HPDE6-E6E7 (cell line): ENCODE measurements at regions not wholly inside any gene's neighbourhood (a gene's known extent, or its start where the extent isn't known, plus 50 kb on each side); places are given as distances from the start of the nearest gene placed in this dataset.

Experiments used
- DNase-seq: peaks from one replicate; pipeline ENCODE4 v3.0.0; 2011; ENCODE audit warnings: missing footprints; ENCODE audit errors: extremely low spot score

- no peak for DNase-seq
Observed at GRCh38 chr1:5029136-5029535, 374.7 kb downstream of the AJAP1 start.

- DNase-seq, result no peak
Observed at GRCh38 chr1:5012249-5012648, 357.8 kb downstream of the AJAP1 start.

DNA sequence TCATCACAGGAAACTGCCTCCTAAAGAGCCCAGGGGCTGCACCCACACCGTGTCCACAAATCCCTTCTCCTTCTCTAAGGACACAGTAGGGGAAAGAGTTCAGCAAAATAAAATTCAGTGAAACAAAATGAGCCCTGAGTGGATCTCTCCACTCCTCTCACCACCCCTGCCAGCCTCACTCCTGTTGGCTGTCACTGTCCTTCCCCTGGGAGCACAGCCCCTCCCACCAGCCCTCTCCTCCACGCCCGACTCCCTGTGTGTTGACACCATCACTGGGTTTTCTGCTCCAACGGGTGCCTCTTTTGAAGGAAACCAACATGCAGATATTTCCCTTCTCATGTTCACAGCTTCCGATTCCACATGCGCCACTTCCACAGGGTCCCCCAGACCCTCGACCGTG is 356.2 kb downstream of the AJAP1 start:
- no peak for DNase-seq

DNA sequence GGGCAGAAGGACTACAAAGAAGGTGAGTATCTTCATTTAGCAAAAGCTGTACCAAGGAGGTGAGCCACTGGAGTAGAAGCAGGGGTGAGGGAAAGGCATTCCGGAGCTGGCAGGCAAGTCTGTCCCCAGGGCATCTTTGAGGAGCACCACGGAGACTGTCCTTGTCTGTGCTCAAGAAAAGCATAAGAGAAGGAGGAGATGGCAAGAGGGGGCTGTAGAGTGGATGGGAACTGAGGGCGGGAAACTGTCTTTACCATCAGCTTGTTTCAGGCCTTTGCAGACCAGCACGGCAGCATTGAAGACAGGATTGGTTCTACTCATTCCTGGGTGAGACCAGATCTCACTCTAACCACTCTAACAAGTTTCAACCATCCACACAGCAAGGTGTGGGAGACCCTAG is 355.8 kb downstream of the AJAP1 start:
- no peak for DNase-seq

DNA sequence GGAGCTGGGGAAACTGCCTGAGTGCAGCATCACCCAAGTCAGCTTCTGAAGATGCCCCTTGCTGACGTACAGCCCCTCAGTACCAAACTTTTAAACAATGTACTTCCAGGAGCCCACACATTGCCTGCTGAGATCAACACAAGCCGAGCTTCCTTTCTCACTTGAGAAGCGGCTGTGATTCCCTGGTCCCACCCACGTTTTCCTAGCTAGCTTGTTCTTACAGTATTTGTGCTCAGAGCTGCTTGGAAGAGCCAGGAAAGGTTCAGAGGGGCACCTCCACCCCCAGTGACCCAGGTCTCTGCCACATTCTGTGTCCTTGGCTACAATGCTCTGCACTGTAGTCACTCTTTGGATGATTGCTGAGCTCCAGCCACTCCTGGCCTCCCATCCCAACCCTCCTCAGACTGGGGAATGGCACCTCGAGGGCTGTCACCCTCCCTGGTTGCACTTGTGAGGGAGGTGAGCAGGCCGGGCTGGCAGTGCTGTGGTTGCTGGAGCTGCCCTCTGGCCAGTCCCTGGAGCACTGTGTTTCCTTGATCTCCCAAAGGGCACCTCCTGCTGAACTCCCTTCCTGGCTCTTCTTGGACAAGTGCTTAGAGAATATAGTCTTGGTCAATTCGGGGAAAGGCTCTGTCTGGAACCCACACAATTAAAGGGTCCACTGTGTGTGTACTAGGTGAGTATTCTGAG is 355.1 kb downstream of the AJAP1 start:
- DNase-seq, result no peak

GRCh38 chr1:5005171-5005570 is 350.8 kb downstream of the AJAP1 start:
- no peak for DNase-seq

- no peak for DNase-seq
Observed at GRCh38 chr1:5002676-5003075, 348.3 kb downstream of the AJAP1 start.

DNA sequence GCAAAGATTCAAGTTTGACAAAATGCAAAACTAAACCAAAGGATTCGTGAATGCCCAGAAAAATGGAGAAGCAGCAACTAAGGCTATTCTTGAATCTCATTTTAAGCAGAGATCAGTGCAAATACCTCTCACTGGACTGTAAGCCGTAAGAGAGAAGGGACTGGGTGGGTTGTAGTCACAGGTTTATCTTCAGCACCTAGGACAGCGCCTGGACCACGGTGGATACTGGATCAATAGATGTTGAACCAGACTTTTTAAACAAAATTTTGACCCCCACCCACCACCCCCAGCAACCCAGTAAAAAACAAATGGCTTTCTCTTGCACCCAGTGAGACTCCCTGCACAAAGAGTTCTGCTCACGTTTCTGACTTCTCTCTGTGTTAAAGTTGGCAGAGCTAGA is 347.1 kb downstream of the AJAP1 start:
- no peak for DNase-seq

DNA sequence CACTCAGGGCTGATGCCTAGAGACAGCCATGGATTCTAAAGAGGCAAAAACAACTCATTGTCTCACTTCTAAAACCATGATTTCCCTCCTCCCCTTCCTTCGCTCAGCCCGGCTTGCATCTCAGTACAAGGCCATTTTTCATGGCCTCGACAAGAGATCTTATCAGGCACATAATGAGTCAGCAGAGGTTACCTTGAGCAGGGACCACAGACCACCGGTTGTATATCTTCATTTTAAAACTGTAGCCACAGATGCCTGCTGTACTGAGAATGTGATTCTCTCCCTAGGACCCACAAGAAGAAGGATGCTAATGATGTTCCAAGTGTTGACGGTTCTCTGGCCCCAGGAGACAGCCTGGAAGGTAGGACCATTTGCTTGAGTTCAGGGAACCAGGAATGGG is 331.9 kb downstream of the AJAP1 start:
- no peak for DNase-seq

DNA sequence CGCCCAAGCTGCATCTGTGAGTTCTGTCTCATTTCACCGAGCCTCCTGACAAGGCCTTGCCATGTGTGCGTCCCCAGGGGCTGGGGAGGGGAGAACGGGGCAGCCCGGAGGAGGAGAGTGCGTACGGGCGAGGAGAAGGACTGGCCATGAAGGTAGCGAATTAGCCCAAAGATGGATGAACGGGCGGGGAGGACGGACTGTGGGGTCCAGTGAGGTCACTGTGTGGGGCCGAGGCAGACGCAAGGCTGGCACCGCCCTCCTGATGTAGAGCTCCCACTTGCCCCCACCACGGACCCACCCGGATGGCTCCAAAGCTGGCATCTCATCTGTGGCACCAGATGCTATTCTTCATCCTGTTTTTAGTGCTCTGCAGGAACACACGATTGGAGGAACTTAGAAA is 330.4 kb downstream of the AJAP1 start:
- DNase-seq, result no peak

GRCh38 chr1:4980211-4980610 is 325.8 kb downstream of the AJAP1 start:
- DNase-seq, result no peak

- no peak for DNase-seq
Observed at GRCh38 chr1:4978660-4979390, 324.4 kb downstream of the AJAP1 start.

- DNase-seq, result no peak
Observed at GRCh38 chr1:4977701-4978100, 323.3 kb downstream of the AJAP1 start.

DNA sequence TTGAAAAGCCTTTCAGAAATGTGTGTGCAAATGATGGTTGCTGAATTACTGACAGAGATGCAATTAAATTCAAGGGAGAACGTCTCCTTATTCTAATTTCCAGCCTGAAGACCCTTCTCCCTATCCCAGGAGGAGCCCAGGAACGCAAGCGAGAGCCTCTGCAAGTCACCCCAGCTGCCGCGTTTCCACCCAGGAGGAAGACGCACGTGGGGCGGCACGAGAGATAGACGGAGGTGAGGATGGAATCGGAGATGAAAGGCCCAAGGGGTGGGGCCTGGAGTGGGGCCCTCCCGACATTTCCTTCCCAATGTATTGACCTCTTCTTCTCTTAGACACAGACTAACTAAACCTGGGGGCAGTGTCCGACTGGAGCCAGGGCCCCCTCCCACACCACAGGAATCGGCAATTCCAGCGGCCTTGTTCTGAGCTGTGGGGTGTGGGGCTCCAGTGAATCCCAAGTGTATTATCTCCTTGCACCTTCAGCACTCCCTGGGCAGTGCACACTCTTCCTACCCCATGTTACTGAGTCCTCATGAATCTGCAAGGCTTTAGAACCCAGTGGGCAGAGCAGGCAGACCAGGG is 322.5 kb downstream of the AJAP1 start:
- DNase-seq, result no peak

DNA sequence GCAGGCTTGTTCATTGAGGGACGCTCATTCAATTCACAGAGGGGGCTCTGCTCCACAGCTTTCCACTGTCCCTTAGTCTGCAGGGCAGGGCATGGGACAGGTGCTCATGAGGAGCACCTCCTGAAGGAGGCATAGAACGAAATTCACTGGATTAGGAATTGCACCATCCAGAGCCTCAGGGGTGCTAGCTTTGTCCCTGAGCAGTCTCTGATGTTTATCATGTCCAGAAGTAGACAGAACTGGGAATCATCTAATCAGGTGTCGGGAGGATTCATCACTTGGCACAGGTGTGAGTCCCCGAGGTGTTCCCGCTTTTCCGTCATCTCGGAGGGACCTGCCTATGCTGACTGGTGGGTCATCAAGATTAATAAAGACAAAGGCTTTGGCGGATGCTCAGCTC is 321.4 kb downstream of the AJAP1 start:
- no peak for DNase-seq

DNA sequence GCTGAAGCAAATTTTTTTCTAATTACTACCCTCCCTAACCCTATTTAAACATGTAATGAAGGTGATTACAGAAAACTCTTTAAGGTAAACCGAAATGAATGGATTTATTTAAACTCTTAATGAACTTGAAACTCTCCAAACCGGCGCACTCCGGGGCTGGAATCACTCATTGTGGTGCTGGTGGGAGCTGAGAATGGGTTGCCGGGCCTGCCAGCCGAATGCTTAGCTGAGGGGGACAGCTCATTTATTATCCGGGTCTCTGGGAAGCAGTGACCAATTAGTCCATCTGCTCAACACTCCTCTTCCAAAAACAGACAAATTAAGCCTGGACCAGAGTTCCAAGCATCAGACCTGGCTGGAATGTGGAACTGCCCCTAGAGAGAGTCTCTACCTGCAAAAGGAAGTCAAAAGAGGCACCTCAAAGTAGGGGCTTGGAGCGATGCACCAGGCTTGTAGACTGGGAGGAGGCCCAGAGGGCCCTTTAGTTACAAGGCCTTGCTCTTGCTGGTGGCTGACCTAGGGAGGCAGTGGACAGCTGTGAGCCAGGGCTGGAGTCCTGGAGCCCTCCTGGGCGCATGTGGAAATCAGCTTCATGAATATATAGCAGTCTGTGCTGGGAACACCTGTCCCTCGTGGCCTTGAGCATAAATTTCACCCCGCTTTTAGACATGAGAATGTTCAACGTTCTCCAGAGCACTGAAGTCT is 320.7 kb downstream of the AJAP1 start:
- no peak for DNase-seq

DNA sequence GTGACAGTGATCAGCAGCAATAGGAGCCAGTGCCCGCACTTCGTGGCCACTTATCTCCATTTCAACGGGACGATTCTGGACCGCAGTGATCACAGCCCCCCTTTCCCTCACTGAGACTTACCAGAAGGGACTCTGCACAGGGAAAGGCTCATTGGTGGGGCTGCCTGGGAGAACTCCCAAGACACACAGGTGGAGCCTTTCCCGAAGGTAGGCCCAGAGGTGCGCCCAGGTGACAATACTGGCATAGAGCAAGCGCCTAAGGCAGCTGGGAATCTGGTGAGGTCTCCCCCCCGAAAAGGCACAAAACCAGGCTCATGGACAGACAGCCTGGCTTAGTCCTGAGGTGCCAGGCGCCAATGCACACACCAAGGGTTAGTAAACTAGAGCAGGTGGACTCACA is 318.9 kb downstream of the AJAP1 start:
- DNase-seq, result no peak

DNA sequence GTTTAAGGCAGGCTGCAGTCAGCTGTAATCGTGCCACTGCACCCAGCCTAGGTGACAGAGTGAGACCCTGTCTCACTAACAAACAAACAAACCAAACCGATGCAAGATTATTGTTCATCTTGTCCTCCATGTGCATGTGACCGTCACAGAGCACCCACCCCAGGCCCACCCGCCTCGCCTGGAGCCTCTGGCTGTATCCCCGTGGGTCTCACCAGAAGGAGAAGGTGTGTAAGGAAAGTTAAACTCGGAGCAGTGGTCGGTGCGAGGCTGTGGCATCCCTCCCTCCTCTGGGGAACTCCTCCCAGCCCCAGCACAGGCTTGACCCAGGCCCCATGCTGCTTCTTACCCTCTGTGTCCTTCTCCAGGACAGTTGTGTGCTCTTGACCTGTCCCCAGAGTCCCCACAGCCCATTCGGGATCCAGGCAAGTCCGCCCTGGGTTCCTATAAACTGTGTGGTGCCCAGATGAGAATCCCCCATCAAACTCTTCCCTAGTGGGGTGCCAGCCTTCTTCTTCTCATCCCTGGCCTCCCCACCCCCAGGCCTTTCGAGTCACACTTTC is 318.4 kb downstream of the AJAP1 start:
- DNase-seq, result no peak

GRCh38 chr1:4971666-4972065 is 317.3 kb downstream of the AJAP1 start:
- no peak for DNase-seq

- no peak for DNase-seq
Observed at GRCh38 chr1:4970532-4970931, 316.1 kb downstream of the AJAP1 start.

DNA sequence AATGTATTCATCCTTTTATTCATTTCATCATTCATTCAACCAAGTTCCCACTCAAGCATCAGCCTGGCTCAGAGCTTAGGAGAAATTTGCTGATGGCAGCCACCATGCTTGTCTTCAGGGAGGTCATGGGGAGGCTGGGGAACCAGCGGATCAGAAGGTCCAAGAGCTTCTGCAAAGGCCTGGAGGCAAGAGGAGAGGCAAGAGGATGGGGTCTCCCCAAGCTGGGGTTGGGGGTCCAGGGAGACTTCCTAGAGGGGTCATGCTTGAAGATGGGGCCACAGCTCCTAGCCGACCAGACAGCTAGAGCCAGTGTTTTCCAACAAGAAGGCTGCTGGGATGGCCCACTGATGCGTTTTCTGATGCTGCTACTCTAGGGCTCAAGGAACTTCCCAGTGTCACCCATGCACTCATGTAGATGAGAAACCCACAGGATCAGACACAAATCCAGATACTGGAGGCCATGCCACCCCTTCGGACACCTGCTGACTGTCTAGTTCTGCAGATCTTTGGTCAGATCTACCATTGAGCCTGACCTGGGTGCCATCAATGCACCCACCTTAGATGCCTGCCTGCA is 315.2 kb downstream of the AJAP1 start:
- DNase-seq, result no peak
